ENCODE measurements at regions not wholly inside any gene's neighbourhood (a gene's known extent, or its start where the extent isn't known, plus 50 kb on each side); places are given as distances from the start of the nearest gene placed in this dataset.

DNA sequence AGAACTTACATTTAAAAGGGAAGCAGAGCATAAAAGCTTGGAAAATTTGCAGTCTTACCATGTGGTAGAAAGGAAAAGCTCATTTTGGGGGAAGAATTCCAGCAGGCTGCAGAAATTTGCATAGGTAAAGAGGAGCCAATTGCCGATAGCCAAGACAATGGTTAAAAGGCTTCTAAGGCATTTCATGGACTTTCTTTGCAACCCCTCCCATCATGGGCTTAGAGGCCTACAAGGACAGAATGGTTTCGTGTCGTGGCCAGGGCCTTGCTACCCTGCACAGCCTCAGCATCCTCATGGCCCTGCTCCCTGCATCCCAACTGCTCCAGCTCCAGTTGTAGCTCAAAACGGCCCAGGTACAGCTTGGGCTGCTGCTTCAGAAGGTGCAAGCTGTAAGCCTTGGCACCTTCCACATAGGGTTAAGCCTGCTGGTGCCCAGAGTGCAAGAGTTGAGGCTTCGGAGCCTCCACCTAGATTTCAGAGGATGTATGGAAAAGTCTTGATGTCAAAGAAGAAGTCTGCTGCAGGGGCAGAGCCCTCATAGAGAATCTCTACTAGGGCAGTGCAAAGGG, 420.3 kb downstream of the PCDH17 start:
- DNase-seq (ENCODE audit: low read depth) = no peak

DNA sequence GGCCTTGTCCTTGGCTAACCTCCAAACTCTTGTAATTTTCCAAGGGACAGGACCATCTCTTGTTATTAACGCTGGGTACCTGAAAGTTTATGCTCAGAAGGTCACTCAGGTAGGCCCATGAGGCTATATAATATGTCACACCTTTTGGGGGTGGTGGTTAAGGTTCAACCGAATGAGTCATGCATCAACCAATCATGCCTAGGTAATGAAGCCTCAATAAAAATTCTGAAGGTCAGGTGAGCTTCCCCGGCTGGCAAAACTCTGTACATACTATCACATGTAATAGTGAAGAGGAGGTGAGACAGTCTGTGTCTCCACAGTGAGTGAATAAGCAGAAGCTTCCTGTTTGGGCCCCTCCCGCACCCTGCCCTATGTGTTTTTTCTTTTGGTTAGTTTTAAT, 424.9 kb downstream of the PCDH17 start:
- DNase-seq (ENCODE audit: low read depth) = no peak

DNA sequence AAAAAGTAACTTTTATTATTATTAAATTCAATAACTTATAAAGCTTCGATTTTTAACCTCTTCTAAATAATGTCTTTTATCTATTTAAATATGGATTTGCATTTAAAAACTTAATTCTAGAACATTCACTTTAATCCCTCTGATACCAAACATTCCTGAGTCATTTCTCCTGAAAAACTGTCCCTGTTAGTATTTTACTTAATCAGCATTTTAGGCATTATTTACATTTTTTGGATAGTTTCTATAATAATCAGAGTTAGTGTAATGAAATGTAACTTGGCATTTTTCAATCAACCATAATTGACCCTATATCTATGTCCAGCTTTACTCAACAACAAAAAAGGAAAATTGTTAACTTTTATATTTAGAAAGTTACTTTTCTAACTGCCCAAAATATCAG, 428.1 kb downstream of the PCDH17 start:
- no peak for DNase-seq (ENCODE audit: low read depth)

GRCh38 chr13:58080806-58081205, 449.3 kb downstream of the PCDH17 start:
- DNase-seq (ENCODE audit: low read depth) = no peak

DNA sequence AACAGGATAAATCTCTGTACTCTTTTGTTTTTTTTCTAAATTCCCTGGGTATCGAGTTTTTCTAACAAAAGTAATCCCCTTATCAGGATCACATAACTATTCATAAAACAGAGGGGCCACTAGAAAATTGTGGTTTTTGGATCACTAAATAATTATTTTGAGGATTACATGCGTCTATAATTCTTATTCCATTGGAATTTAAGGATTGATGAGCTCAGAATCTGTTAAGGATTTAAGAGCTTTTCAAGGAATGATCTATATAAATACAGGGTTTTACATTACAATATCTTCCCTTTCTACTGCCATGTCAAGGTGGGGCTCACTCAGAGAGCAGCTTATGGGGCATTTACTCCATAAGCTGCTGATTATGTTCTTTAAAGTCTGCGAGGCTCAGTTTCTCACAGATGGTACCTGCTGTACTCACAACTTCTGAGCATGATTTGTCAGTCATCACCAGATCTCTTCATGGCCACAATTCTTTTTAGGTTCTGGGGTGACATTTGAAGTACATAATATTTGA, 449.8 kb downstream of the PCDH17 start:
- DNase-seq (ENCODE audit: low read depth) = no peak

DNA sequence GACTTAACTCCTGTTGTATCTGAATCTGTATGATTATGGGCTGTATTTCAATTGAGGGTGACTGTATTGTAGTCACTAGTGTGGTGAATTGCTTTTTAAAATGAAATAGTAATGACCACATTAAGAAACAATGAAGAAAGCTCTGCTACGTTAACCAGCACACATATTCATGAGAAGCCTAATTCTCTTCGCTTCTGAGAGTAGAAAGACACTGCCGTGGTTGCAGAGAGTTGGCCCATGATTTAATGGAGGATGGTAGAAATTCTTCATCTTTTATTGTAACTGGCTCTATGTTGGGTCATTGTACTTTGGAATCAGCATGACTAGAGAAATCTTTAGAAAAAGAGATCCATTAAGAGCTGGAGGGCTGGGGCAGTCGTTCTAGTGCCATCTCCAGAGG, 451.5 kb downstream of the PCDH17 start:
- no peak for DNase-seq (ENCODE audit: low read depth)

- no peak for DNase-seq (ENCODE audit: low read depth)
Observed at GRCh38 chr13:58085274-58085673, 453.7 kb downstream of the PCDH17 start.

DNA sequence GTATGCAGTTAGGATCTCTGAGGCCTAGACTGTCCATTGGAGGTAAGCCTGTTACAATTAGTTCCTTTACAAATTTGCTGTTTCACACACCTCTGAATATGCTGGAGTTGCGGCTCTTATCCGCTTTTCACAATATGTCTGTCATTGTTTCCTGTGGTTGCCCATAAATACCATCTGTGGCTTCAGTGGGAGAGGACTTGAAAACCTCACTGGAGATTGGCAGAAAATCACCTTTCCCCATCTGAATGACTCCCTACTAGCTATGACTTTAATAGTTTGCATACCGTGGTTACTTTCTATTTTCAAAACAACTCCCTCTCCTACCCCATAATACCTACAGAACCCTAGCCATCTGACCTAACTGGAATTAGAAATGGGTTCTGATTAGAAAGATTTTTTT, 454.3 kb downstream of the PCDH17 start:
- no peak for DNase-seq (ENCODE audit: low read depth)

GRCh38 chr13:58087566-58087965, 456.0 kb downstream of the PCDH17 start:
- DNase-seq (ENCODE audit: low read depth) = no peak

DNA sequence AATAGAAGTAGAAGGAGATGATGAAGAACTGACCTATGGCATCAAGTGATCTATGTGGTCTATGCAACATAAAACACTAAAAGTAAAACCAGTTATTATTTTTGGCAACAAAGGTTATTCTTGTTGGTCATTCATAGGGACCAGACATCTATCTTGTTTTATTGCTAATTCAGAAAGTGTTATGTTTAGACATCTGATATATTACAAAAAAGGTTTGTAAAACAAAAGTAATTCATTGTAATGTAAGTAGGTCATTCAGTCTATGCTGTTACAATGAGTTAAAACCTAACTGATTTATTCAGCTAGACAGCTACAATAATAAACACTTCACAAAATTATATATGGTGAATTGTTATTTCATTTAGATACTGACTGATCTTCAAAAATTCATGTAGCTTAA, 461.9 kb downstream of the PCDH17 start:
- no peak for DNase-seq (ENCODE audit: low read depth)

GRCh38 chr13:58097831-58098230, 466.3 kb downstream of the PCDH17 start:
- no peak for DNase-seq (ENCODE audit: low read depth)

DNA sequence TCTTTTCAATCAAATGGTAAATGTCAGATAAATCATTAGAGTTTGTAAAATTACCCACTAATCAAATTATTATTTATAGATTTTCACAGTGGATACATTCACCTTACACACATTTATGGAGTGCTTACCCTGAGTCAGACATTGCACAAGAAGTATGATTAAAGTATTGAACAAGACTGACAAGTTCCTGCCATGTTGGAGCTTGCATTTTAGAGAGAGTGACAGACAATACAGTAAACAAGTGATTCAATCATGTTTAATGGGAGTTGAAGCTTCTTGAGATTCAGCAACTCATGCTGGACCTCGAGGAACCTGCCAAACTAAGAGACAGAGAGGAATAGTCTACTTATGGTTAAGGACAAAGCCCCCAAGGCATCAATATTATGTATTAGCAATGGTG, 487.8 kb downstream of the PCDH17 start:
- DNase-seq (ENCODE audit: low read depth) = no peak

DNA sequence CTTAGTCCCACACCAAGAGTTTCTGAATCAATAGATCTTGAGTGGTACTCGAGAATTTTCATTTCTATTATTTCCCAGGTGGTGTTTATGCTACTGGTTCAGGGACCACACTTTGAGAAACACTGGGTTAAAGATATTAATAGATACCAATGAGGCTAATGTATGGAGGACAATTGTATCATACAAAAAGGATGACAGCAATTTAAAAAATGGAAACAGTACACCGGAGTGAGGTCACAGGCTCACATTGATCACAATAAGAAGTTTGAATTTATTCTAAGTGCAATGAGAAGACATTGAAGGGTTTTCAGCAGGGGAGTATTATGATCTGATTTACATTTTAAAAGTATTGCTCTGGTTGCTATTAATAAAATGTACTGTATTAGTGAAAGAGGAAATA, 488.3 kb downstream of the PCDH17 start:
- DNase-seq (ENCODE audit: low read depth) = no peak

GRCh38 chr13:58126496-58126895, 495.0 kb downstream of the PCDH17 start:
- DNase-seq (ENCODE audit: low read depth) = no peak

DNA sequence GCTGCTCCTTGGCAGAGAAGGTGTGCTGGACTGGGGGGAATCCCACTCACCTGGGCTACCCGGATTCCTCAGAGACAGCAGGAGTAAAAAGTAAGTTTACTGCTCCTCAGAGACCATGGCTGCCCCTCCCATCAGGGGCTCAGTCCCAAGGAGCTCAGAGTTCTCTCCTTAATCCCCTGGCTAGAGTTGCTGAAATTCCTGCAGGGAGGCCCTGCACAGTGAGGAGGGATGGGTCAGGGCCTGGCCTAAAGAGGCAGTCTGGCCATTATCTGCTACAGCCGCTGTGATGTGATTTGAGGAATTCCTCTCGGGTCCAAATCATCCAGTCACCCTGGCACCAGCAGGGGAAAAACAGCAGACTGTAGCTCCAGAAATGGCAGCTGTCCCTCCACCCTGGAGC, 502.5 kb downstream of the PCDH17 start:
- no peak for DNase-seq (ENCODE audit: low read depth)

DNA sequence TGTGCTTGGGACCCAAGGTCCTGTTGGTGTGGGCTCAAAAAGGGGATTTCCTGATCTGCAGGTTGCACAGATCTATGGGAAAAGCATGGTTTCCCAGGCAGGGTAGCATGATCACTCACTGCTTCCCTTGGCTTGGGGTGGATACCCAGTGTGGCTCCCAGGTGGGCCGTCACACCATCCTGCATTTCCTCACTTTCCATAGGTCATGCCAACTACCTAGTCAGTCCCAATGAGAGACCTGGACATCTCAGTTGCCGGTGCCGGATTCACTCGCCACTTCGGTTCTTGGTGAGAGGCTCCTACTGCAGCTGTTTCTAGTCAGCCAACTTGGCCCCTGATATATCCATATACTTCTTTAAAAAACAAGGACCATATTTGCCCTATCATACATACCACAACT, 503.0 kb downstream of the PCDH17 start:
- DNase-seq (ENCODE audit: low read depth) = no peak

DNA sequence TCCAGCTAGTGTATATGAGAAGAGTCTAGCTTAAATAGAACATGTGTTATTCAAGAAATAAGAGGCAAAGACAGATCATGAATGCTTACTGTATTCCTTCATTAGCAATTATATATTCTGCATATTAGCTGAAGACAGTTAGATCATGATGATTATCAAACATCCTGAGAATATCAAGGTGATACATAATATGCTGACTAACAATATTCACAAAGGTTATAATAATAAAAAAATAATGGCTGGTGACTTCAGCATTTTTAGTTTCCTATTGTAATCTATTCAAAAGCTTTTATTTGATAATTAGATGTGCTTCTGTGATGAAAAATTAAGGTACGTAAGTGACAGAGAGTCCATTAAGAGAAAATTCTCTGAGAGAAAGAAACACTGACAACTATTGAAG, 511.4 kb downstream of the PCDH17 start:
- DNase-seq (ENCODE audit: low read depth) = no peak

- no peak for DNase-seq (ENCODE audit: low read depth)
Observed at GRCh38 chr13:58144616-58145015, 513.1 kb downstream of the PCDH17 start.

- no peak for DNase-seq (ENCODE audit: low read depth)
Observed at GRCh38 chr13:58151452-58151851, 519.9 kb downstream of the PCDH17 start.

DNA sequence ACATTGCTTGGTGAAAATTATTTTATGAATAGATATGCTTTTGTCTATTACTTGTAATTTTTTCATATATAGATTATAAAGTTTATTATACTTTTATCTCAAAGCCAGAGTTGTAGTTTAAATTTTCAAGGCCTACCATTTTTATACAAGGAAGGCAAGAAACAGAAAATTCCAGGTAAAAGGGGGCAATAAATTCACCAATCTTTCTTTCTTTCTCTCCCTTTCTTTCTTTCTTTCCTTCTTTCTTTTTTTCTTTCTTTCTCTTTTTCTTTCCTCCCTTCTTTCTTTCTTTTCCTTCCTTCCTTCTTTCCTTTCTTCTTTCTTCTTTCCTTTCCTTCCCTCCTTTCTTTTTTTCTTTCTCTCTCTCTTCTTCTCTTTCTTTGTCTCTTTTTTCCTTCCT, 529.4 kb downstream of the PCDH17 start:
- no peak for DNase-seq (ENCODE audit: low read depth)

- no peak for DNase-seq (ENCODE audit: low read depth)
Observed at GRCh38 chr13:58165617-58166016, 534.1 kb downstream of the PCDH17 start.

DNA sequence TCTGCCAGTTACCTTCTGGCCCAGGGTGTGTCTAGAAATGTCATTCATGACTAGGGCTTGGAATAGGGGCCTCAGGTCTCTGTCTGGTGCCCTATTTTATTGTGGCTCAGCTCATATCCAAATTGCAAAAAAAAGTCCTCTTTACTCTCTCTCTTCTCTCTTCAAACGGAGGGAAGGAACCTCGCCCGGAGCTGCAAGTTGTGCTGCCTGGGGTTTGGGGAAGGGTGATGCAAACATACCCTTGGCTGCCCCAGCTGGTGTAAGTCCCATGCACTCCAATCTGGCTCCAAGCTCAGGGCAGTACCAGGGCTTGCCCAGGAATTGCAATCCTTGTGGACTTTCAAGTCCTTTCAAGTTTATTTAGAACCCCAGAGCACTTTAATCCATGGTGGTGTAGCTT, 549.6 kb downstream of the PCDH17 start:
- no peak for DNase-seq (ENCODE audit: low read depth)

- no peak for DNase-seq (ENCODE audit: low read depth)
Observed at GRCh38 chr13:58187881-58188280, 556.3 kb downstream of the PCDH17 start.

- no peak for DNase-seq (ENCODE audit: low read depth)
Observed at GRCh38 chr13:58190577-58190976, 559.0 kb downstream of the PCDH17 start.

DNA sequence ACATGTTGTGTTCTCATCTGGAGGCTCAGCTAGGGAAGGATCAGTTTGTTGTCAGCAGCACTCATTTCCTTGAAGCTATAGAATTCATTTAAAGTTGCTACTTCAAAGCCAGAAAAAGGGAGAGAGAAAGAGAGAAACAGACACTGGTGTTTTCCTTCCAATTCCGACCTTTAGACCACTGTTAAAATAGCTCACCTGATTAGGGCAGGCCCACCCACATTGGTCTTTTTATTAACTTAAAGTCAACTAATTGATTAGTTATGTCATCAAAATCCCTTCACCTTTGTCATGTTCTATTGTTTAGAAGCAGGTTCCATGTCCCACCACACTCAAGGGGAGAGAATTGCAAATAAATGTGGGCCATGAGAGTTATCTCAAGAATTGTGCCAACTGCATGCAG, 560.2 kb downstream of the PCDH17 start:
- DNase-seq (ENCODE audit: low read depth) = no peak

All from activated T-helper 1 cell treated with Interleukin-2 at 50 U/mL for 16 hours (primary cell).